HG03280 (cell line): ENCODE measurements at regions not wholly inside any gene's neighbourhood (a gene's known extent, or its start where the extent isn't known, plus 50 kb on each side); places are given as distances from the start of the nearest gene placed in this dataset.
"Not testable (repeated sequence)": the region's sequence is repeated elsewhere in the genome, so short reads cannot be mapped to it uniquely, and the experiment has no call there.

Experiments used
- ATAC-seq: cut with Tn5 transposase; IDR thresholded peaks from one replicate; pipeline ENCODE4 v1.9.1; 2021; ENCODE audit warnings: mild to moderate bottlenecking, moderate library complexity; ENCODE audit not compliant: unreplicated experiment

GRCh38 chr18:78423811-78424210, 555.8 kb upstream of the SALL3 start:
- no peak for ATAC-seq

GRCh38 chr18:78424403-78425018, 555.1 kb upstream of the SALL3 start:
- ATAC-seq: no peak

GRCh38 chr18:78425019-78425412, 554.6 kb upstream of the SALL3 start:
- ATAC-seq: no peak

- no peak for ATAC-seq
Measured at GRCh38 chr18:78427081-78427480, 552.5 kb upstream of the SALL3 start.

GRCh38 chr18:78429127-78430108, 550.2 kb upstream of the SALL3 start:
- no peak for ATAC-seq

GRCh38 chr18:78430131-78430758, 549.4 kb upstream of the SALL3 start:
- no peak for ATAC-seq

GRCh38 chr18:78431606-78432005, 548.0 kb upstream of the SALL3 start:
- ATAC-seq: no peak

- no peak for ATAC-seq
Measured at GRCh38 chr18:78433562-78433961, 546.1 kb upstream of the SALL3 start.

- no peak for ATAC-seq
Measured at GRCh38 chr18:78436110-78436509, 543.5 kb upstream of the SALL3 start.

GRCh38 chr18:78438235-78438634, 541.4 kb upstream of the SALL3 start:
- ATAC-seq: not testable (repeated sequence)

- no peak for ATAC-seq
Measured at GRCh38 chr18:78445880-78446279, 533.7 kb upstream of the SALL3 start.

- no peak for ATAC-seq
Measured at GRCh38 chr18:78447211-78447610, 532.4 kb upstream of the SALL3 start.

- ATAC-seq: no peak
Measured at GRCh38 chr18:78448106-78448505, 531.5 kb upstream of the SALL3 start.

- ATAC-seq: no peak
Measured at GRCh38 chr18:78448591-78448990, 531.0 kb upstream of the SALL3 start.

- no peak for ATAC-seq
Measured at GRCh38 chr18:78454221-78454620, 525.4 kb upstream of the SALL3 start.

- ATAC-seq: no peak
Measured at GRCh38 chr18:78455386-78455785, 524.2 kb upstream of the SALL3 start.

- no peak for ATAC-seq
Measured at GRCh38 chr18:78457011-78457410, 522.6 kb upstream of the SALL3 start.

GRCh38 chr18:78457731-78458130, 521.9 kb upstream of the SALL3 start:
- no peak for ATAC-seq

GRCh38 chr18:78458356-78458755, 521.3 kb upstream of the SALL3 start:
- ATAC-seq: no peak

GRCh38 chr18:78459668-78460067, 520.0 kb upstream of the SALL3 start:
- ATAC-seq: no peak

- ATAC-seq: no peak
Measured at GRCh38 chr18:78460558-78460957, 519.1 kb upstream of the SALL3 start.

- no peak for ATAC-seq
Measured at GRCh38 chr18:78473563-78473962, 506.1 kb upstream of the SALL3 start.
